DOHH2 (cell line): ENCODE measurements at regions not wholly inside any gene's neighbourhood (a gene's known extent, or its start where the extent isn't known, plus 50 kb on each side); places are given as distances from the start of the nearest gene placed in this dataset.

Experiments used
- H3F3A ChIP-seq: fragments of 200-600 bp; sonication (generic), shearing (Covaris generic); 2 replicates; pipeline ENCODE4 v1.6.0; 2016; ENCODE audit warnings: antibody characterized with exemption, mild to moderate bottlenecking; ENCODE audit not compliant: control insufficient read depth, insufficient read depth
- H3K27ac ChIP-seq: fragments of 200-600 bp; sonication (generic); 2 replicates; pipeline ENCODE4 v1.5.1; 2014; ENCODE audit warnings: low read depth, mild to moderate bottlenecking, low read length, moderate library complexity
- H3K27me3 ChIP-seq: fragments of 200-600 bp; sonication (generic); 2 replicates; pipeline ENCODE4 v1.6.1; 2014; ENCODE audit warnings: mild to moderate bottlenecking, low read length, mixed read lengths; ENCODE audit not compliant: control insufficient read depth
- H3K36me3 ChIP-seq: fragments of 200-600 bp; sonication (generic); 2 replicates; pipeline ENCODE4 v1.6.1; 2014; ENCODE audit warnings: mild to moderate bottlenecking, low read length, moderate library complexity, mixed read lengths; ENCODE audit not compliant: control insufficient read depth
- H3K4me1 ChIP-seq: fragments of 200-600 bp; sonication (generic); 2 replicates; pipeline ENCODE4 v1.6.1; 2014; ENCODE audit warnings: mild to moderate bottlenecking, low read length, mixed read lengths; ENCODE audit not compliant: control insufficient read depth
- H3K4me2 ChIP-seq: fragments of 200-600 bp; sonication (generic); 2 replicates; pipeline ENCODE4 v1.6.0; 2014; ENCODE audit warnings: mild to moderate bottlenecking, low read length, moderate library complexity
- H3K4me3 ChIP-seq: fragments of 200-600 bp; sonication (generic); 2 replicates; pipeline ENCODE4 v1.5.1; 2014; ENCODE audit warnings: mild to moderate bottlenecking, low read length, mixed read lengths
- H3K79me2 ChIP-seq: fragments of 200-600 bp; sonication (generic); 2 replicates; pipeline ENCODE4 v1.6.1; 2014; ENCODE audit warnings: mild to moderate bottlenecking, low read length, mixed read lengths; ENCODE audit not compliant: control insufficient read depth
- H3K9me2 ChIP-seq: fragments of 200-600 bp; sonication (generic); replicated peaks from 2 replicates; pipeline ENCODE4 v1.6.1; 2014; ENCODE audit warnings: mild to moderate bottlenecking, low read length, mixed read lengths; ENCODE audit not compliant: control insufficient read depth
- H3K9me3 ChIP-seq: fragments of 200-600 bp; sonication (generic); 2 replicates; pipeline ENCODE4 v1.6.1; 2014; ENCODE audit warnings: antibody characterized with exemption, low read length, mixed read lengths; ENCODE audit not compliant: control insufficient read depth, insufficient read depth
- H4K20me1 ChIP-seq: fragments of 200-600 bp; sonication (generic); 2 replicates; pipeline ENCODE4 v1.6.0; 2014; ENCODE audit warnings: low read depth, mild to moderate bottlenecking, antibody characterized with exemption, low read length, moderate library complexity; ENCODE audit not compliant: control insufficient read depth, insufficient read depth
- CTCF ChIP-seq: fragments of 200-600 bp; sonication (generic); IDR thresholded peaks from one replicate; pipeline ENCODE4 v1.5.1; 2014; ENCODE audit warnings: antibody characterized with exemption, mild to moderate bottlenecking, low read depth, low read length; ENCODE audit not compliant: poor library complexity, severe bottlenecking
- EZH2phosphoT487 ChIP-seq: fragments of 200-600 bp; sonication (generic); IDR thresholded peaks from 2 replicates; pipeline ENCODE4 v1.6.1; 2017; ENCODE audit warnings: borderline replicate concordance, mild to moderate bottlenecking, antibody characterized with exemption, low read length, moderate library complexity, mixed read lengths

- no peak overlapping the region for H3K27ac ChIP-seq
- H3K9me2 ChIP-seq: no peaks in the 10 kb centered on the region
- TF ChIP-seq EZH2phosphoT487: no peak
- TF ChIP-seq CTCF: no peak
- no peaks in the 10 kb centered on the region for H3K4me1 ChIP-seq
- H3K27me3 ChIP-seq: no peaks in the 10 kb centered on the region
- H3F3A ChIP-seq: no peaks in the 10 kb centered on the region
- H3K4me2 ChIP-seq: no peak overlapping the region
- H4K20me1 ChIP-seq: no peaks in the 10 kb centered on the region
- H3K79me2 ChIP-seq: no peaks in the 10 kb centered on the region
- H3K9me3 ChIP-seq: no peaks in the 10 kb centered on the region
- no peaks in the 10 kb centered on the region for H3K36me3 ChIP-seq
- H3K4me3 ChIP-seq: no peak overlapping the region
These were observed 133.8 kb upstream of the ZNF92 start for GRCh38 chr7:65239707-65240352.

GRCh38 chr7:65239324-65239706, 134.3 kb upstream of the ZNF92 start:
- Histone ChIP-seq H3K4me2 (no peak overlapping the region), H3K36me3 (no peaks in the 10 kb centered on the region), H3K27me3 (no peaks in the 10 kb centered on the region), H3K4me3 (no peak overlapping the region), H3K79me2 (no peaks in the 10 kb centered on the region), H4K20me1 (no peaks in the 10 kb centered on the region), H3K4me1 (no peaks in the 10 kb centered on the region), H3K9me3 (no peaks in the 10 kb centered on the region), H3K9me2 (no peaks in the 10 kb centered on the region), H3F3A (no peaks in the 10 kb centered on the region), H3K27ac (no peak overlapping the region)
- no peak for TF ChIP-seq EZH2phosphoT487
- TF ChIP-seq CTCF: no peak

GRCh38 chr7:65238785-65239184, 134.9 kb upstream of the ZNF92 start:
- Histone ChIP-seq H3K9me2 (no peaks in the 10 kb centered on the region), H3K79me2 (no peaks in the 10 kb centered on the region), H3K4me1 (no peaks in the 10 kb centered on the region), H3K27me3 (no peaks in the 10 kb centered on the region), H3F3A (no peaks in the 10 kb centered on the region), H3K9me3 (no peaks in the 10 kb centered on the region), H3K4me3 (no peak overlapping the region), H4K20me1 (no peaks in the 10 kb centered on the region), H3K27ac (no peak overlapping the region), H3K4me2 (no peak overlapping the region), H3K36me3 (no peaks in the 10 kb centered on the region)
- TF ChIP-seq CTCF (no peak), EZH2phosphoT487 (no peak)
